Activated CD4-positive, alpha-beta memory T cell treated with anti-CD3 and anti-CD28 coated beads for 36 hours (primary cell): ENCODE measurements at regions not wholly inside any gene's neighbourhood (a gene's known extent, or its start where the extent isn't known, plus 50 kb on each side); places are given as distances from the start of the nearest gene placed in this dataset.
"Not testable (repeated sequence)": the region's sequence is repeated elsewhere in the genome, so short reads cannot be mapped to it uniquely, and the experiment has no call there.

Experiments used
- CTCF ChIA-PET: fragments of 350-600 bp; sonication (Branson Sonifier 250); formaldehyde crosslinking; loops from one replicate; lab custom pipeline; 2021; ENCODE audit warnings: antibody characterized with exemption, inconsistent platforms; lab: Charles Lee
- POLR2A ChIA-PET: fragments of 350-600 bp; sonication (Branson Sonifier 250); formaldehyde crosslinking; loops from one replicate; lab custom pipeline; 2021; ENCODE audit warnings: antibody characterized with exemption; lab: Charles Lee
- DNase-seq: peaks from one replicate; pipeline ENCODE4 v3.0.0-alpha.2; 2020
- H3K27ac Mint-ChIP-seq: one replicate; pipeline ENCODE4 v1.8.0; 2021; ENCODE audit warnings: mixed read lengths
- H3K27me3 Mint-ChIP-seq: one replicate; pipeline ENCODE4 v1.8.0; 2021; ENCODE audit warnings: mixed read lengths
- H3K36me3 Mint-ChIP-seq: one replicate; pipeline ENCODE4 v1.8.0; 2021; ENCODE audit warnings: mixed read lengths
- H3K4me1 Mint-ChIP-seq: one replicate; pipeline ENCODE4 v1.8.0; 2021; ENCODE audit warnings: low read depth, mixed read lengths
- H3K4me3 Mint-ChIP-seq: one replicate; pipeline ENCODE4 v1.8.0; 2021; ENCODE audit warnings: mild to moderate bottlenecking, mixed read lengths
- H3K9me3 Mint-ChIP-seq: one replicate; pipeline ENCODE4 v1.8.0; 2021; ENCODE audit warnings: mixed read lengths
- intact Hi-C: fragments of 100-400 bp; cut with micrococcal nuclease; formaldehyde crosslinking; loops from one replicate; pipeline ENCODE4 v1.15.1; 2023

DNA sequence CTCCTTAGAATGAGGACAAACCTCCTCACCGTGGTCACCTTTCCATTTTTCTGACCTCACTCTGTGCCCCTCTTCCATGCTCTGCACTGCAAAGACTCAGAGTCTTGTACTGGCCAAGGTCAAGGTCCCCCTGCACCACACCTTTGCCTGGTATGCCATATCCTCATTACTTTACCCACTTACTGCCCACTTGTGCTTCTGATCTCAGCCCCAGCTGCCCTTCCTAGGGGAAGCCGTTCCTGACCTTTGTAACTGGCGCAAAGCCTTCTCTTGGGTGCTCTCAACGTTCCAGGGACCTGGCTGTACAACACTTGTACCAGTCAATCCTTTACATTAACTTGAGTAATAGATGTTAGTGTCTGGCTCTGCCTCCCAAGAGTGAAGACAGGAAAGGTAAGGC lies 256.0 kb downstream of the SV2B start:
- ChIA-PET CTCF (no interaction called here), POLR2A (no interaction called here)
- no peak for DNase-seq
- Mint-ChIP-seq H3K27me3 (no peaks in the 10 kb centered on the region), H3K9me3 (no peaks in the 10 kb centered on the region), H3K27ac (no peak overlapping the region), H3K4me3 (no peak overlapping the region), H3K4me1 (no peaks in the 10 kb centered on the region), H3K36me3 (no peaks in the 10 kb centered on the region)
- intact Hi-C loops = no loop called here

DNA sequence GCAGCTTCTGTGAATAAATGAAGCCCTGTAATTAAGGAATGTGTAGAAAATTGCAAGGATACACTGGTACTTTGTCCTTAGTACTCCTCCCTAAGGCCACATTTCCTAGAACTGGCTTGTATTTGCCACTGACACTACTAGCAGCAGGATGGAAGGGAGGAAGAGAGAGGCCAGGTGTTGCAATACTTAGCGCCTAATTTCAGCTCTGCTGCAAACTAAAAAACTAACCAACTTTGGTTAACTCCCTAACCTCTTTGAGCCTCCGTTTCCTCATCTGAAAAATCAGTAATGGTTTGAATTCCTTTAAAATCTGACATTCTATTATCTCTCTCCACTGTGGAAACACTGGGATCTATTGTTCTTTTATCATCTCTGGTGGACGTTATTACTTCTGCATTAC lies 257.0 kb downstream of the SV2B start:
- H3K9me3 Mint-ChIP-seq = no peaks in the 10 kb centered on the region
- H3K27me3 Mint-ChIP-seq = no peaks in the 10 kb centered on the region
- POLR2A ChIA-PET = no interaction called here
- intact Hi-C loops = no loop called here
- H3K27ac Mint-ChIP-seq = no peak overlapping the region
- no peaks in the 10 kb centered on the region for H3K36me3 Mint-ChIP-seq
- H3K4me1 Mint-ChIP-seq = no peaks in the 10 kb centered on the region
- CTCF ChIA-PET = no interaction called here
- no peak overlapping the region for H3K4me3 Mint-ChIP-seq
- no peak for DNase-seq

GRCh38 chr15:91357486-91357885 lies 257.4 kb downstream of the SV2B start:
- Mint-ChIP-seq H3K4me3 (no peak overlapping the region), H3K9me3 (no peaks in the 10 kb centered on the region), H3K27me3 (no peaks in the 10 kb centered on the region), H3K4me1 (no peaks in the 10 kb centered on the region), H3K36me3 (no peaks in the 10 kb centered on the region), H3K27ac (no peak overlapping the region)
- ChIA-PET CTCF (no interaction called here), POLR2A (no interaction called here)
- intact Hi-C loops = no loop called here
- no peak for DNase-seq

DNA sequence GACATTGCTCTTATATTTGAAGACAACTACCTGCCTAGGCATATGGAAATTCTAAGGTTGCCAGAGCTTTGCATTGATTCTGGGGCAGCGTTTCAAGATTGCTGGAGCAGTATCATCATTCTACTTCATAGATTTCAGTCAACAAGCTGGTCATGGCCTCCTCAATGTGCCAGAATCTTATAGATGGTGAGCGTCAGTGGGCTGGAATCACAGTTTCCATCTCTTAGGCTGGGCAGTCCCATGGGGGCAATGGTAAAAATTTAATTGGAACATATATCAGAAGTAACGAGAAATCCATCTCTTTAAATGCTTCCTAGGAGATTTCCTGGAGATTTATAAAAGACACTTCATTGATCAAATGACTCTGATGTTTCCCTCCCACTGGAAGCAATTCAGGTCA lies 258.3 kb downstream of the SV2B start:
- no peak for DNase-seq
- Mint-ChIP-seq H3K9me3 (no peaks in the 10 kb centered on the region), H3K36me3 (no peaks in the 10 kb centered on the region), H3K27me3 (no peaks in the 10 kb centered on the region), H3K4me3 (no peak overlapping the region), H3K4me1 (no peaks in the 10 kb centered on the region), H3K27ac (no peak overlapping the region)
- intact Hi-C loops = no loop called here
- POLR2A ChIA-PET = no interaction called here
- CTCF ChIA-PET = no interaction called here

DNA sequence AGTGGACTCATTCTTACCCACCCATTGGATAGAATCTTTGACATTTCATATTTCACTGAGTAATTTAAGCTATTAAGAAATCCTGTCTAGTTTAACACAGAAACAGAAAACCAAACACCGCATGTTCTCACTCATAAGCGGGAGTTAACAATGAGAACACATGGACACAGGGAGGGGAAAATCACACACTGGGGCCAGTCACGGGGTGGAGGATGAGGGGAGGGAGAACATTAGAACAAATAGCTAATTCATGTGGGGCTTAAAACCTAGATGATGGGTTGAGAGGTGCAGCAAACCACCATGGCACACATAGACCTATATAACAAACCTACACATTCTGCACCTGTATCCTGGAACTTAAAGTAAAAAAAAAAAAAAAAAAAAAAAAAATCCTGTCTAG lies 261.6 kb downstream of the SV2B start:
- H3K9me3 Mint-ChIP-seq = peaks cover 21% of the 10 kb centered on the region
- CTCF ChIA-PET, H3K27me3 Mint-ChIP-seq, intact Hi-C loops, DNase-seq, H3K4me3 Mint-ChIP-seq, H3K27ac Mint-ChIP-seq, H3K36me3 Mint-ChIP-seq, H3K4me1 Mint-ChIP-seq, POLR2A ChIA-PET: not testable (repeated sequence)

GRCh38 chr15:91366111-91366510 lies 266.1 kb downstream of the SV2B start:
- Mint-ChIP-seq H3K27ac (no peak overlapping the region), H3K36me3 (peaks cover 3% of the 10 kb centered on the region), H3K27me3 (no peaks in the 10 kb centered on the region), H3K4me1 (peaks cover 16% of the 10 kb centered on the region), H3K4me3 (no peak overlapping the region), H3K9me3 (peaks cover 23% of the 10 kb centered on the region)
- intact Hi-C loops = no loop called here
- DNase-seq = no peak
- ChIA-PET CTCF (no interaction called here), POLR2A (no interaction called here)

GRCh38 chr15:91368611-91369010 lies 268.6 kb downstream of the SV2B start:
- no peak for DNase-seq
- intact Hi-C loops = no loop called here
- Mint-ChIP-seq H3K9me3 (peaks cover 29% of the 10 kb centered on the region), H3K27ac (no peak overlapping the region), H3K4me1 (peaks cover 27% of the 10 kb centered on the region), H3K27me3 (no peaks in the 10 kb centered on the region), H3K4me3 (no peak overlapping the region), H3K36me3 (peaks cover 9% of the 10 kb centered on the region)
- ChIA-PET POLR2A (no interaction called here), CTCF (no interaction called here)

DNA sequence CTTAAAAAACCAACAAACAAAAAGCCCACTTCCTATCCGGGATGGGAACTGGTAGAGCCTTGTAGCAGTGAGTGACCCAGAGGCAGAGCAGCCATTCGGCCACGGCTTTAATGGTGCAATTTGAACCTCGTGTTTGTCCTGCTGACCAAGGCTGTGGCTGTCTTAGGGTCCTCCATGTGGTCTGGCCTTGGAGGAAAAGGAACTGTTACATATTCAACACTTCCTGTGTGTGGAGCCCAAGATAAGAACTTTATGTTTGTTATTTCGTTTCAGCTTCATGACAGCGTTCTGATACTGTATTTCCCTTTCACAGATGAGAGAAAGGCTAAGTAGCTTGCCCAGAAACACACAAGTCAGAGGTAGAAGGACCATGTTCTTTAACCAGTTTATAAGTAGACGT lies 269.8 kb downstream of the SV2B start:
- intact Hi-C loops = no loop called here
- CTCF ChIA-PET = no interaction called here
- POLR2A ChIA-PET = no interaction called here
- DNase-seq = no peak
- H3K27me3 Mint-ChIP-seq = no peaks in the 10 kb centered on the region
- no peak overlapping the region for H3K4me3 Mint-ChIP-seq
- H3K9me3 Mint-ChIP-seq = peaks cover 23% of the 10 kb centered on the region
- peaks cover 27% of the 10 kb centered on the region for H3K4me1 Mint-ChIP-seq
- H3K36me3 Mint-ChIP-seq = peaks cover 9% of the 10 kb centered on the region
- no peak overlapping the region for H3K27ac Mint-ChIP-seq

DNA sequence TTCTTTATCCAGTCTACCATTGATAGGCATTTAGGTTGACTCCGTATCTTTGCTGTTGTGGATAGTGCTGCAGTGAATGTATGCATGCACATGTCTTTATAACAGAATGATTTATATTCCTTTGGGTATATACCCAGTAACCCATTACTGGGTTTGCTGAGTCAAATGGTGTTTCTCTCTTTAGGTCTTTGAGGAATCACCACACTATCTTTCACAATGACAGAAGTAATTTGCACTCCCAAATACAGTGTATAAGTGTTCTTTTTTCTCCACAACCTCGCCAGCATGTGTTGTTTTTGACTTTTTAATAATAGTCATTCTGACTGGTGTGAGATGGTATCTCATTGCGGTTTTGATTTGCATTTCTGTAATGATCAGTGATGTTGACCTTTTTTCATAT lies 271.3 kb downstream of the SV2B start:
- H3K4me3 Mint-ChIP-seq, DNase-seq, H3K27me3 Mint-ChIP-seq, CTCF ChIA-PET, intact Hi-C loops, H3K36me3 Mint-ChIP-seq, POLR2A ChIA-PET, H3K27ac Mint-ChIP-seq: not testable (repeated sequence)
- peaks cover 11% of the 10 kb centered on the region for H3K9me3 Mint-ChIP-seq
- peaks cover 27% of the 10 kb centered on the region for H3K4me1 Mint-ChIP-seq

DNA sequence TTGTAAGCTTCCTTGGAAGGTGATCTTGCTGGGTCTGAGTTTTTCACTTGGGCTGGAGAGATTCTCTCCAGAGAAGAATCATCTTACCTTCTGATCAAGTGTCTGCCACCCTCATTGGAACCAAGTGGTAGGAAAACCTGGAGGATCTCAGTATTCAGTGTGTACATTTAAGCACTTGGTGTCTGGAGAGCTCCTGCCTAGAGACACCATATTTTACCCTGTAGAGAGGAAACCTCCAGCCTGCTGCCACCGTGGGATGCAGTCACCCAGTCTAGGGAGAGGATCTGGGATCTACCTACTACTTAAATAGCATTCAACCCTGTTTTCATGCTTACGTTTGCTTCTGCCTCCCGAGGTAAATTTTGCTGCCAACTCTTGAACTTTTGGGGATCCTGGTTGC lies 274.3 kb downstream of the SV2B start:
- Mint-ChIP-seq H3K27me3 (no peaks in the 10 kb centered on the region), H3K36me3 (peaks cover 7% of the 10 kb centered on the region)
- CTCF ChIA-PET = no interaction called here

DNA sequence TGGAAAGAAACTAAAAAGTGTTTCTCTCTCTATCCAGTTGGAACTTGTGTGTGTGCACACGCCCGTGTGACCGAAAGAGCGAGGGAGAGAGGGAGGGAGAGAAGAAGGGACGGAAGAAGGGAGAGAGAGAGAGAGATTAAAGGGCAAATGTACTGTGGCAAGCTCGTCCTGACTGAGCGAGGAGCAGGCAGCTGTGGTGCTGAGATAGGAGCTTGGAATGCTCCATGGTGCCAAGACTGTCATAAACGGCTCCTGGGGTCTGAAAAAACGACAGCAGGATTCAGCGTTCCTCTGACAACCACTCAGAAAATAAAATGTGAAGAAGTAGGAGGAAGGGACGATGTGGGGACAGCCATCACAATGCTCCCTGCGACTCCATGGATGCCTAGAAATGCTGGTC lies 276.0 kb downstream of the SV2B start:
- Mint-ChIP-seq H3K27me3 (no peaks in the 10 kb centered on the region), H3K9me3 (peaks cover 12% of the 10 kb centered on the region), H3K4me3 (no peak overlapping the region), H3K27ac (no peak overlapping the region), H3K4me1 (peaks cover 12% of the 10 kb centered on the region), H3K36me3 (peaks cover 7% of the 10 kb centered on the region)
- intact Hi-C loops = no loop called here
- CTCF ChIA-PET = no interaction called here
- DNase-seq = no peak
- POLR2A ChIA-PET = no interaction called here

More for the DNA sequence above, 274.3 kb downstream of the SV2B start:
- Mint-ChIP-seq H3K4me1 (peaks cover 26% of the 10 kb centered on the region), H3K27ac (no peak overlapping the region), H3K9me3 (peaks cover 8% of the 10 kb centered on the region), H3K4me3 (no peak overlapping the region)
- no peak for DNase-seq
- POLR2A ChIA-PET = no interaction called here
- intact Hi-C loops = no loop called here

GRCh38 chr15:91380114-91380513 lies 280.1 kb downstream of the SV2B start:
- no peak for DNase-seq
- Mint-ChIP-seq H3K27me3 (no peaks in the 10 kb centered on the region), H3K9me3 (peaks cover 5% of the 10 kb centered on the region), H3K27ac (no peak overlapping the region), H3K36me3 (no peaks in the 10 kb centered on the region), H3K4me1 (peaks cover 4% of the 10 kb centered on the region), H3K4me3 (no peak overlapping the region)
- CTCF ChIA-PET = interaction anchor here (0.8 kb wide), 1 partner anchor 112 kb away, joined by 3 read pairs; no protein-coding TSS in a partner anchor
- POLR2A ChIA-PET = no interaction called here
- intact Hi-C loops = no loop called here

DNA sequence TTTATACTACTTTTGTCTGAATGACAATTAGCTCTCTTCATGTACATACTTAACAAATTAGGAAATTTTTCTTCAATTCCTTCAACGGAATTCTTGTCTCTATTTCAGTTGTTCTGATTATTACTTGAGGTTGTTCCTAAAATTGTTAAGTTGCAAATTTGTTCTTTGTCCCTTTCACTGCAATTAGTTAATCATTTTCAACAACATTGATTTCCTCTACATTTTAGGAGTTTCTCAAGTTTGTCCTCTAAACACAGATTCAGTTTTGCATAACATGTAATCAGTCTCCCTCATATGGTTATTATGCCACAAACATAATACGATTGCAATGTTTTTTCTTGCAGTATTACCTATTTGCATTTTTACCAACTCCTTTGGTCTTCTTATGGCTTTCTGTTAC lies 283.5 kb downstream of the SV2B start:
- no peaks in the 10 kb centered on the region for H3K36me3 Mint-ChIP-seq
- POLR2A ChIA-PET = no interaction called here
- H3K4me3 Mint-ChIP-seq = no peak overlapping the region
- H3K27me3 Mint-ChIP-seq = no peaks in the 10 kb centered on the region
- no peak for DNase-seq
- H3K9me3 Mint-ChIP-seq = peaks cover 5% of the 10 kb centered on the region
- intact Hi-C loops = no loop called here
- no peak overlapping the region for H3K27ac Mint-ChIP-seq
- peaks cover 4% of the 10 kb centered on the region for H3K4me1 Mint-ChIP-seq
- CTCF ChIA-PET = interaction anchor here (0.7 kb wide), 1 partner anchor 75 kb away, joined by 3 read pairs; no protein-coding TSS in a partner anchor
